WTC11 (cell line): ENCODE measurements at regions not wholly inside any gene's neighbourhood (a gene's known extent, or its start where the extent isn't known, plus 50 kb on each side); places are given as distances from the start of the nearest gene placed in this dataset.

Experiments used
- ATAC-seq: fragments of 200-7000 bp; cut with Tn5 transposase; 2 replicates; pipeline ENCODE4 v1.10.0; 2021; ENCODE audit warnings: mild to moderate bottlenecking, moderate library complexity
- CTCF ChIA-PET: fragments of 300-600 bp; sonication (Branson Sonifier 250); formaldehyde crosslinking; loops from one replicate; lab custom pipeline; 2021; ENCODE audit warnings: antibody characterized with exemption; lab: Charles Lee
- POLR2A ChIA-PET: fragments of 350-600 bp; sonication (Branson Sonifier 250); formaldehyde crosslinking; loops from one replicate; lab custom pipeline; 2021; ENCODE audit warnings: antibody characterized with exemption; lab: Charles Lee
- DNase-seq: peaks from one replicate; pipeline ENCODE4 v3.0.0; 2021; ENCODE audit warnings: low spot score
- H3K27ac Mint-ChIP-seq: 2 replicates; pipeline ENCODE4 v1.8.0; 2021; ENCODE audit warnings: mixed read lengths
- H3K27me3 Mint-ChIP-seq: 2 replicates; pipeline ENCODE4 v1.8.0; 2021; ENCODE audit warnings: low read depth, mild to moderate bottlenecking, moderate library complexity, mixed read lengths
- H3K36me3 Mint-ChIP-seq: 2 replicates; pipeline ENCODE4 v1.8.0; 2021; ENCODE audit warnings: mixed read lengths
- H3K4me1 Mint-ChIP-seq: 2 replicates; pipeline ENCODE4 v1.8.0; 2022; ENCODE audit warnings: mixed read lengths
- H3K4me3 Mint-ChIP-seq: 2 replicates; pipeline ENCODE4 v1.8.0; 2021; ENCODE audit warnings: mild to moderate bottlenecking, moderate library complexity, mixed read lengths
- H3K9me3 Mint-ChIP-seq: 2 replicates; pipeline ENCODE4 v1.8.0; 2021; ENCODE audit warnings: mixed read lengths
- AFF4 ChIP-seq: sonication (generic); formaldehyde crosslinking; IDR thresholded peaks from 2 replicates; pipeline ENCODE4 v1.8.1; 2023; ENCODE audit warnings: mild to moderate bottlenecking, missing genetic modification reagents, borderline replicate concordance
- ARID4B ChIP-seq: sonication (generic); formaldehyde crosslinking; IDR thresholded peaks from 2 replicates; pipeline ENCODE4 v1.8.0; 2023; ENCODE audit warnings: missing genetic modification reagents, mild to moderate bottlenecking, borderline replicate concordance
- ATF1 ChIP-seq: sonication (generic); formaldehyde crosslinking; IDR thresholded peaks from 2 replicates; pipeline ENCODE4 v1.8.1; 2023; ENCODE audit warnings: mild to moderate bottlenecking, moderate library complexity, missing genetic modification reagents
- ATF6 ChIP-seq: sonication (generic); formaldehyde crosslinking; IDR thresholded peaks from 2 replicates; pipeline ENCODE4 v1.8.1; 2023; ENCODE audit warnings: mild to moderate bottlenecking, missing genetic modification reagents
- CBFB ChIP-seq: sonication (generic); formaldehyde crosslinking; IDR thresholded peaks from 2 replicates; pipeline ENCODE4 v1.8.1; 2022; ENCODE audit warnings: mild to moderate bottlenecking, low read depth, missing genetic modification reagents
- CREM ChIP-seq: sonication (generic); formaldehyde crosslinking; IDR thresholded peaks from 2 replicates; pipeline ENCODE4 v1.8.1; 2022; ENCODE audit warnings: mild to moderate bottlenecking, missing genetic modification reagents, moderate library complexity
- E2F4 ChIP-seq: sonication (generic); formaldehyde crosslinking; IDR thresholded peaks from 2 replicates; pipeline ENCODE4 v1.8.1; 2022; ENCODE audit warnings: low read depth, mild to moderate bottlenecking, moderate library complexity, missing genetic modification reagents, borderline replicate concordance
- ELF4 ChIP-seq: sonication (generic); formaldehyde crosslinking; IDR thresholded peaks from 2 replicates; pipeline ENCODE4 v1.8.1; 2022; ENCODE audit warnings: low read depth, mild to moderate bottlenecking, moderate library complexity, missing genetic modification reagents
- EMX1 ChIP-seq: fragments of 250-450 bp; sonication (Bioruptor Pico); IDR thresholded peaks from 2 replicates; pipeline ENCODE4 v1.8.0; 2021; ENCODE audit warnings: mild to moderate bottlenecking
- ESRRA ChIP-seq: sonication (generic); formaldehyde crosslinking; IDR thresholded peaks from 2 replicates; pipeline ENCODE4 v1.8.1; 2022; ENCODE audit warnings: mild to moderate bottlenecking, missing genetic modification reagents, borderline replicate concordance
- FOXP1 ChIP-seq: sonication (generic); formaldehyde crosslinking; IDR thresholded peaks from 2 replicates; pipeline ENCODE4 v1.8.0; 2022; ENCODE audit warnings: missing genetic modification reagents, mild to moderate bottlenecking, moderate library complexity, borderline replicate concordance
- GABPB1 ChIP-seq: sonication (generic); formaldehyde crosslinking; IDR thresholded peaks from 2 replicates; pipeline ENCODE4 v1.8.1; 2023; ENCODE audit warnings: mild to moderate bottlenecking, missing genetic modification reagents
- GRHL2 ChIP-seq: fragments of 250-450 bp; sonication (Bioruptor Pico); IDR thresholded peaks from 2 replicates; pipeline ENCODE4 v1.8.0; 2022; ENCODE audit warnings: mild to moderate bottlenecking, moderate library complexity; ENCODE audit not compliant: insufficient replicate concordance, severe bottlenecking
- GTF2I ChIP-seq: fragments of 250-450 bp; sonication (Bioruptor Pico); conservative IDR thresholded peaks from 2 replicates; pipeline ENCODE4 v1.4.0; 2021; ENCODE audit warnings: mild to moderate bottlenecking
- IRF1 ChIP-seq: sonication (generic); formaldehyde crosslinking; IDR thresholded peaks from 2 replicates; pipeline ENCODE4 v1.8.0; 2023; ENCODE audit warnings: missing genetic modification reagents
- MYBL2 ChIP-seq: sonication (generic); formaldehyde crosslinking; IDR thresholded peaks from 2 replicates; pipeline ENCODE4 v1.8.1; 2023; ENCODE audit warnings: mild to moderate bottlenecking, moderate library complexity, missing genetic modification reagents
- NFATC4 ChIP-seq: fragments of 250-450 bp; sonication (Bioruptor Pico); IDR thresholded peaks from 2 replicates; pipeline ENCODE4 v1.9.0; 2021; ENCODE audit warnings: mild to moderate bottlenecking
- NR1H2 ChIP-seq: sonication (generic); formaldehyde crosslinking; IDR thresholded peaks from 2 replicates; pipeline ENCODE4 v1.9.0; 2021; ENCODE audit warnings: mild to moderate bottlenecking, moderate library complexity, missing genetic modification reagents
- SP1 ChIP-seq: sonication (generic); formaldehyde crosslinking; conservative IDR thresholded peaks from 2 replicates; pipeline ENCODE4 v1.8.1; 2022; ENCODE audit warnings: missing genetic modification reagents
- TCF7 ChIP-seq: sonication (generic); formaldehyde crosslinking; IDR thresholded peaks from 2 replicates; pipeline ENCODE4 v1.8.0; 2022; ENCODE audit warnings: mild to moderate bottlenecking, low read depth, missing genetic modification reagents, moderate library complexity
- USF1 ChIP-seq: sonication (generic); formaldehyde crosslinking; IDR thresholded peaks from 2 replicates; pipeline ENCODE4 v1.8.0; 2022; ENCODE audit warnings: mild to moderate bottlenecking, missing genetic modification reagents

GRCh38 chr5:2124434-2125170 is 241.9 kb upstream of the IRX4 start:
- ATAC-seq: no peak
- peaks cover 26% of the 10 kb centered on the region for H3K9me3 Mint-ChIP-seq
- TF ChIP-seq ATF1 (no peak), AFF4 (no peak), SP1 (no peak), ELF4 (CRISPR knock-in tag) (no peak), NR1H2 (no peak), E2F4 (CRISPR knock-in tag) (no peak), GABPB1 (CRISPR knock-in tag) (no peak), CBFB (no peak), GTF2I (CRISPR knock-in tag) (no peak), MYBL2 (CRISPR knock-in tag) (no peak)
- peaks cover 3% of the 10 kb centered on the region; the same call in 1 of the 2 replicates for H3K4me1 Mint-ChIP-seq
- ChIA-PET CTCF (no interaction called here), POLR2A (no interaction called here)
- no peak overlapping the region for H3K4me3 Mint-ChIP-seq
- peaks cover 3% of the 10 kb centered on the region for H3K27me3 Mint-ChIP-seq
- DNase-seq: no peak
- H3K36me3 Mint-ChIP-seq: 0 out of 2 replicates have a peak, but pooled peaks cover 2% of the 10 kb centered on the region
- no peak overlapping the region for H3K27ac Mint-ChIP-seq

GRCh38 chr5:2123874-2124273 is 241.1 kb upstream of the IRX4 start:
- H3K4me3 Mint-ChIP-seq: no peak overlapping the region
- H3K4me1 Mint-ChIP-seq: no peaks in the 10 kb centered on the region
- peaks cover 3% of the 10 kb centered on the region for H3K27me3 Mint-ChIP-seq
- 0 out of 2 replicates have a peak, but pooled peaks cover 2% of the 10 kb centered on the region for H3K36me3 Mint-ChIP-seq
- no peak for ATAC-seq
- peaks cover 26% of the 10 kb centered on the region for H3K9me3 Mint-ChIP-seq
- POLR2A ChIA-PET: no interaction called here
- DNase-seq: no peak
- H3K27ac Mint-ChIP-seq: no peak overlapping the region
- CTCF ChIA-PET: no interaction called here
- no peak for TF ChIP-seq FOXP1 (CRISPR knock-in tag)
- no peak for TF ChIP-seq ATF6 (CRISPR knock-in tag)
- TF ChIP-seq USF1 (CRISPR knock-in tag): no peak
- TF ChIP-seq EMX1 (CRISPR knock-in tag): no peak
- no peak for TF ChIP-seq CBFB
- no peak for TF ChIP-seq NFATC4 (CRISPR knock-in tag)
- no peak for TF ChIP-seq GRHL2 (CRISPR knock-in tag)
- TF ChIP-seq IRF1 (CRISPR knock-in tag): no peak
- TF ChIP-seq ELF4 (CRISPR knock-in tag): no peak
- TF ChIP-seq ATF1: no peak
- no peak for TF ChIP-seq MYBL2 (CRISPR knock-in tag)
- TF ChIP-seq TCF7 (CRISPR knock-in tag): no peak
- no peak for TF ChIP-seq ESRRA (CRISPR knock-in tag)
- no peak for TF ChIP-seq ARID4B (CRISPR knock-in tag)
- no peak for TF ChIP-seq CREM (CRISPR knock-in tag)
